ENCODE measurements at regions not wholly inside any gene's neighbourhood (a gene's known extent, or its start where the extent isn't known, plus 50 kb on each side); places are given as distances from the start of the nearest gene placed in this dataset.
A peak's percentile ranks its signal among the peaks of the same experiment; 100 is the strongest.
"Not testable (repeated sequence)": the region's sequence is repeated elsewhere in the genome, so short reads cannot be mapped to it uniquely, and the experiment has no call there.

GRCh38 chr2:129396980-129397599 is 582.4 kb upstream of the RAB6C start:
- H3K27ac ChIP-seq, result no peak overlapping the region
- TF ChIP-seq CTCF (conservative IDR thresholded peaks at IDR 0.05), result peak; percentile 84

GRCh38 chr2:129400826-129401225 is 578.6 kb upstream of the RAB6C start:
- no peak for TF ChIP-seq CTCF (conservative IDR thresholded peaks at IDR 0.05)
- peak overlapping the region; percentile 48 for H3K27ac ChIP-seq

- TF ChIP-seq CTCF (conservative IDR thresholded peaks at IDR 0.05), result no peak
- H3K27ac ChIP-seq, result no peak overlapping the region
These were observed 577.4 kb upstream of the RAB6C start for GRCh38 chr2:129402076-129402475.

GRCh38 chr2:129404000-129404685 is 575.3 kb upstream of the RAB6C start:
- H3K27ac ChIP-seq, result no peak overlapping the region
- no peak for TF ChIP-seq CTCF (conservative IDR thresholded peaks at IDR 0.05)

GRCh38 chr2:129408570-129408969 is 570.9 kb upstream of the RAB6C start:
- TF ChIP-seq CTCF (conservative IDR thresholded peaks at IDR 0.05), result no peak
- H3K27ac ChIP-seq, result no peak overlapping the region

- not testable (repeated sequence) for H3K27ac ChIP-seq
These were observed 562.4 kb upstream of the RAB6C start for GRCh38 chr2:129417041-129417440.

- H3K27ac ChIP-seq, result no peak overlapping the region
- TF ChIP-seq CTCF (conservative IDR thresholded peaks at IDR 0.05), result no peak
These were observed 557.4 kb upstream of the RAB6C start for GRCh38 chr2:129422028-129422427.

GRCh38 chr2:129428086-129428660 is 551.3 kb upstream of the RAB6C start:
- H3K27ac ChIP-seq, result no peak overlapping the region
- no peak for TF ChIP-seq CTCF (conservative IDR thresholded peaks at IDR 0.05)

All from VCaP (cell line).